RPMI7951 (cell line): ENCODE measurements at regions not wholly inside any gene's neighbourhood (a gene's known extent, or its start where the extent isn't known, plus 50 kb on each side); places are given as distances from the start of the nearest gene placed in this dataset.
"Not testable (repeated sequence)": the region's sequence is repeated elsewhere in the genome, so short reads cannot be mapped to it uniquely, and the experiment has no call there.

Source experiments
- DNase-seq: peaks from one replicate; pipeline ENCODE4 v3.0.0-alpha.2; 2012; ENCODE audit warnings: low read depth

DNA sequence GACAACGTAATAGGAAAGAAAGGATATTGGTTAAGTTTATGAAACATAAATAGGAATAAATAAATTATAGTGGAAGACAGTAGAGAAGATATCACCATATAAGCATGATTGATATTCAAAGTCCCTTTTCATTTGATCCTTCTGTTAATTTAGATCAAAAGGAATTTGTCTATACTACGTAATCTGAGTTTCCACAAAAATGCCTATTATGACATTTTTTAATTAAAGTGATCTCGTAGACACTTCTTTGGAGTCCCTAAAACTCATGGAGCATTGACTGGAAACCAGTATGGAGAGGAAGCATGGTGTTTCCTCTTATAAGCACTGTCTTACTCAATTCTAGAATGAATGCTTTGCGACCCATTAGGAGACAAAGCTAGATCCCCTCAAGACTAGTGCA lies 411.4 kb upstream of the SPHKAP start:
- DNase-seq = no peak

DNA sequence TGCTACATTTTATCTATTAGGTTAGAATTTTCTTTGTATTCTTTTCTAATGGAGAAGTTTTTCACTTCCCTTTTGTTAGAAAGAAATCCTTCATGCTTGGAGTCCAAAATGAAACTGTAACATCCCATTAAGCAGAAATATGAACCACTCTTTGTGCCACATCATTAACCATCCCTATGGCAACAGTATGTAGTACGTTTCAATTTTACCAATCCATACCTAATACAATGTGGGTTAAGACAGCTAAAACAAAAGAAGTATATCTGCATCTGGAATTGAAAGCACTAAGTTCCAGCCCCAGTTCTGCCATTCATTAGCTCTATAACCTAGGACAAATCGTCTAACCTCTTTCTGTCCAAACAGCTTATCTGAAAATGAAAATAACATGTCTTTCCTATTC lies 409.2 kb upstream of the SPHKAP start:
- DNase-seq = no peak

DNA sequence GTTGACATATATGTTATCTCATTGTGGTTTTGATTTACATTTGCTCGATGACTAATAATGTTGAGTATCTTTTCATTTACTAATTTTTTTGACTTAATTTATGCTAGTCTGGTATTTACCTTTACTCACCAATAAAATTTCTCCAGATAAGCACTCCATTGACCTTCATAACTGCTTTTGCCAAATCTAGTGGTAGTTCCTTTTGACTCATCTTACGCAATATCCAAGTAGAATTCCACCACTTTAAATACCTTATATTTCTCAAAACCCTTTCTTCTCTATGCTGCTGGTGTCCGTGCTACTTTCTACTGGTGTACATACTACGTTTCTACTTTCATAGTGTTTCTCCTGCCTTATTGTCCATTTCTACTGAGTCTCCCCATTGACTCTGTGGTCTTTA lies 407.6 kb upstream of the SPHKAP start:
- no peak for DNase-seq

DNA sequence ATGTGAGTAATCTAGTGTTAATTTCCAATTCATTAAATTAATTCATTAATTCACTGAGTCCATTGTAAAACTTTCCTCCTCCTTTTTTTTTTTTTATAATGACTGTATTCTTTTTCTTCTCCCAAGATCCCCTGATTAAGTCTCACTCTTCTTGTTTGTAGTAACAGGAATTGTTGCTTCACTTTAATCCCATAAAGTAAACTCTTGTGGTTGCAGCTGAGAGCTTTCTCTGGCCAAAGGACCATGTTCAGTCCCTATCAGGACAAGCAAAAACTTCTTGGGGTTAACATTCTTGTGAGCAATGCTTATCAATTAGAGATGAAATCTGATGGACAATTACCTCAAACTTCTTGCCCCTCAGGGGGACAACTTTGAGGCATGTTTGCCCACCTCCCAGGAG lies 400.2 kb upstream of the SPHKAP start:
- DNase-seq = no peak

DNA sequence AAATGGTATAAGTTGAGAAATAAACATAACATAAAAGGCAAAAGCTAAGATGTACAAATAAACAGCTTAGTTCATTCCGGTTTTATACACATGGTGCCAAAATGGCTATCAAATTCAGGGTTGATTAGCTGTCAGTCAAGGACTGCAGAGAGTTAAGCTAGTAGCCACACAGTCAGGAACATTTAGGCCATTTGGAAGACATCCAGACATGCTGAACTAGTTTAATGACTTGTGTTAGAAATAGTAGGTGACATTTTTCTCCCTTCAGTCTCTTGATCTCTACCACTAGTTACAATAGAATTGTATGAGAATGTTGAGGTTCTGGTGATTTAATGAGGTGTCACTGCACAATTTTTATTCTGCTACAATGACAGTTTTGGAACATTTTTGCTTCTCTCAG lies 394.4 kb upstream of the SPHKAP start:
- DNase-seq = no peak

DNA sequence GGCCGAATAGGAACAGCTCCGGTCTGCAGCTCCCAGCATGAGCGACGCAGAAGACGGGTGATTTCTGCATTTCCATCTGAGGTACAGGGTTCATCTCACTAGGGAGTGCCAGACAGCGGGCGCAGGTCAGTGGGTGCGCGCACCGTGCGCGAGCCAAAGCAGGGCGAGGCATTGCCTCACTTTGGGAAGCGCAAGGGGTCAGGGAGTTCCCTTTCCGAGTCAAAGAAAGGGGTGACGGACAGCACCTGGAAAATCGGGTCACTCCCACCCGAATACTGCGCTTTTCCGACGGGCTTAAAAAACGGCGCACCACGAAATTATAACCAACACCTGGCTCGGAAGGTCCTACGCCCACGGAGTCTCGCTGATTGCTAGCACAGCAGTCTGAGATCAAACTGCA lies 386.8 kb upstream of the SPHKAP start:
- DNase-seq = not testable (repeated sequence)

DNA sequence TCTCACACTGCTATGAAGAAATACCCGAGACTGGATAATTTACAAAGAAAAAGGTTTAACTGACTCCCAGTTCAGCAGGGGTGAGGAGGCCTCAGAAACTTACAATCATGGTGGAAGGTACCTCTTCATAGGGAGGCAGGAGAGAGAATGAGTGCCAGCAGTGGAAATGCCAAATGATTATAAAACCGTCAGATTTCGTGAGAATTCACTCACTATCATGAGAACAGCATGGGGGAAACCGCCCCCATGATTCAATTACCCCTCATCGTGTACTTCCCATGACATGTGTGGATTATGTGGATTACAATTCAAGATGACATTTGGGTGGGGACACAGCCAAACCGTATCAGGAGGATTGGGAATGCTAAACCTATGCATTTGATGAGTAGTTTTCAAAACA lies 380.3 kb upstream of the SPHKAP start:
- no peak for DNase-seq

DNA sequence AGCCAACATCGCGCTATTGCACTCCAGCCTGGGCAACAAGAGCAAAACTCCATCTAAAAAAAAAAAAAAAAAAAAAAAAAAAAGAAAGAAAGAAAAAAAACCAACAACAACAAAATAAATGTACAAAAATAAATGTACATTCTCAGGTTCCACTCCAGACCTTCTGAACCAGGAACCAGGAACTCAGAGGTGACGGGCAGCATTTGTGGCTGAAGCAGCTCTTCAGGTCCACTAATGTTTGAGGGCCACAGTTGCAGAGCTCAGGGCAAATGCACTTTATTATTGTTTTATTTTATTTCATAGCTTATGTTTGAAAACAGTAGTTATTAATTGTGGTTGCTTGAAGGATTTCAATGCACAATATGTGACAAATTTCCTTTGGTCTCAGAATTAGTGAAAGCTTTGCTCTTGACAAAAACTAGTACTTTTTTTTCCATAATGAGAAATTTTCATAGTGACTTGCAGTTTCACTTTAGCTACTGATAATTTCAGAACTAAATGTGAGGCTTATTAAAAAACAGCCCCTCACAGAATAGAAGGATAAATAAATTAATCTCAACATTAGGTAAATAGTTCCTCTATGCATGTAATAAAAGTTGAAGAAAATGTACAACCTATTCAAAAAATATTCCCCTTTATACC lies 378.4 kb upstream of the SPHKAP start:
- DNase-seq = no peak

DNA sequence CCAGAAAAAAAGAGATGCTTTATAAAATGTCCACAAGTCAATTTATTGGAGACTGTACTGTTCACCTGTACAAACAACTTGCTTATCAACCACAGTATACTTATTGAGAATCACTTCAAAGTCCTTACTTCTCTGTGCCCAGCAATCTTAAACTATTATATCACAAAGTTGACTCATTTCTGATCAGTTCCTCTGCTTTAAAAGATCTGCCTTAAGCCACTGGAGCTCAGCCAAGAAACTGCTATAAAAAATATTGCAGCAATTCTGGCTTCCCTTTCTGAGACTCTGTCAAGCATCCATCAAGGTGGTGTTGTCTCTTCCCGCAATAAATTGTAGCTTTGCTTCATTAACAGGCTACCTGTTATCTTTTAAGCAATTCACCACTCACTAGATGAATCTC lies 375.2 kb upstream of the SPHKAP start:
- DNase-seq = peak; percentile 68

DNA sequence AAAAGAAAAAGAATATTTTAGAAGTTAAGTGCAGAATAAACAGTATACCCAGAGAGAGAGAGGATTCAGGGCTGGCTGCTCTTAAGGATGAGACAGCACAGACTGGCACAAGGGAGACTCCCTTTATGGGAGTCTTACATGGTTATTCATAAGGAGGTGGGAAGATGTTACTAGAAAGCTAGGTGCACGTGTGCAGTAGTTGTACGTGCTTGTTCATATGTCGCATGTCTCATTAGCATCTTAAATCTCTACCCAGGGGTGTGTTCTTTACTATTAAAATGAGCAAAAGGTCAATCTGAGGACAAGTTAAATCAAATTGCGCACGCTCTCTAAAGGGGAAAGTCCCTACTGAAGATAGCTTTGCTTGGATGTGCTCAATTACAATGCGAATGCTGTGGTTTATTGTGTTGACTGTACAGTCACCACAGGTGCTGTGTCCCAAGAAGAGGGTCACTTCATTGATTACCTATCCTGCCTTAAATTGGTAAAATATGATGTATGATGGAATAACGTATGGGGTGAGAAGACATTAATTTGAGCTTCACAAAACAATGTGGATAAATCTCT lies 368.0 kb upstream of the SPHKAP start:
- peak; percentile 82 for DNase-seq

DNA sequence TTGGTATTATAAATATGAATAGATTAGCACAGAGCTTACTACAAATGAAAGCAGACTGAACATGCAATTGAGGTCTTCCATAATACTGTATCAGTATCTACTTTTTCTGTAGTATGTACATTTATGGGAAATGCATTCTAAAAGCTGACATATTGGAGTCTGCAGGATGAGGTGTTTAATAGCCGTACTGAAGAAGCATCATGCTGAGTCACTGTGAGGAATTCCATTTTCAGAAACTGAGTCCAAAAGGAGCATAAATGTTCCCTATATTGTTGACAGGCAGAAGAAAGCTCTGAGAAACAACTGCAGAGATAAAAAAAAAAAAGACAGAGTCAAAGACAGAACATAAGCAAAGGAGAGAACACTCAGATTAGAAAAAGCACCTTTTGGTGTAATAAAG lies 366.7 kb upstream of the SPHKAP start:
- DNase-seq = peak; percentile 37

DNA sequence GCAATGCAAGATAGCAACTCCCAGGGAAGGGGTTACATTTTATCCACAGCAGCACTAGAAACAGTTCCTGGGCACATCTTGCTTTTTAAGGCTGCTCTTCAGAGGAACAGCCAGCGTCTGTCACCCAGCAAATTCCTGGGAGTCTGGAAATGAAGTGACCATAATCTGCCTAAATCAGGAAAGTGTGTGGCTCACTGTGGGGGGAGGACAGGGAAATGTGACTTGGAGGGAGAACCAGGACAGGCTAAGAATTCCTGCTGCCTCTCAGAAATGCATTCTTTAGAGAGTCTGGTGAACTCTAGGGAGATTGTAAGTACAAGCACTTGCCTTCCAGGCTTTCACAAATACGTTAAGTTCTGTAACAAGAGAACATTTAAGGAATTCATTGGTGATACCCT lies 364.3 kb upstream of the SPHKAP start:
- DNase-seq = peak; percentile 38

DNA sequence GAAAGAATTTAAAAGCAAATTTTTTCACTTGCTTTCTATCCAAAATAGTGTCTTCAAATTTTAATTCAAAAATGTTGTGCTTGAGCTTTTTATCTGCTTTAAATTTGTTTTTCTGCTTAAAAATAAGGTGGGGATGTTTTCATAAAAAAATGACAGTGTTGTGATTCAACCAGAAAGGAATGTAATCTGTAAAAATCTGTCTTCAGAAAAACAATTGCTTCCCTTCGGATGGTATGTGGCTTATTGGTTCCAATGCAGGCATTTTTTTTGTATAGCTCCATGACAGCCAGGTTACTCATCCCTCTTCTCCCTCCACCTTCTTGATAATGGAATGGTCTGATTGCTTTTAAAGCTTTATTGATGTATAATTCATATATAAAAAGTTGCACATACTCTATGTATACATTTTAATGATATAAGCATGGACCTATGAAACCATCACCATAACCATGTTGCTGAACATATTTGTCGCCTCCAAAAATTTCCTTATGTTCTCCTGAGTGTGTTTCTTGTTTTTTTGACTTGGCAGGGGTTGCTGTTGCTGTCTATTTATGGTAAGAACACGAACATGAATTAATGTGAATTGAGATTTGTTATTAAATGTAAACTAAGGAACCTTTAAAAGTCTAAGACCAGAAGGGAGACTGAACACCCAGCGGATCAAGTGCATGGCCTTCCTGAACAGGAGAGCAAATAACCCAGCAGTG lies 363.7 kb upstream of the SPHKAP start:
- DNase-seq = peak; percentile 78

DNA sequence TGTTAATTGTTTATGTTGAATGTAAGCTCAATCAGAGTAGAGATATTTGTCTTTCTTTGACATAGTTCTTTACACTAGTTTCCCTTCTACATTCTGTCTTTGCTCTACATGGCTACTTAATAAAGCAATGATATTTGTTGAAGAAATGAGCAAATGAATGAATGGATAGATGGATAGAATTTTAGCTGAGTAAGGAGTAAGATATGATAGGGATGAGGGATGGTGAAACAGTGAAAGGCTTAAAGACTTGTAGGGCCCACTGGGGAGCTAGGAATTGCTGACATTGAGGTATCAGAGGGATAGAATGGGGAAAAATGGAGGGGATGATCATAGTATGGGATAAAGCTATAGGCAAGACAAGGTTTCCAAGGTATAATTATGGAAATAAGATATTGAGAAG lies 361.6 kb upstream of the SPHKAP start:
- no peak for DNase-seq

DNA sequence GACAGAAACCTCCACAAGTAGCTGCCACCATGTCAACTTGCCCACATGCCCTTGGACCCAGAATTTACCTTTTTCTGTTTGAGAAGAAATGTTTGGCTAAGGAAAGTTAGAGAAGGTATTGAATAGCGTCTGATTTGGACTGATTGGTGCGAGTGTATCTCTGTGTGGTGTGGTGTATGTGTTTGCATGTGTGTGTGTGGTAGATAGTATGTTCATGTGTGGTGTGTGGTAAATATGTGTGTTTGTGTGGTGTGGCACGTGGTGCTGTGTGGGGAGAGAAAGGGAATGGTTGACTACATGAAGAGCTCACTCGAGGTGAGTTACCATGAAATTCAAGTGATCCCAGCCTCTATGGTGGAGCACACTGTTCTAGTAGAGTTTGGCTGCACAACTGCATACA lies 360.8 kb upstream of the SPHKAP start:
- DNase-seq = no peak

DNA sequence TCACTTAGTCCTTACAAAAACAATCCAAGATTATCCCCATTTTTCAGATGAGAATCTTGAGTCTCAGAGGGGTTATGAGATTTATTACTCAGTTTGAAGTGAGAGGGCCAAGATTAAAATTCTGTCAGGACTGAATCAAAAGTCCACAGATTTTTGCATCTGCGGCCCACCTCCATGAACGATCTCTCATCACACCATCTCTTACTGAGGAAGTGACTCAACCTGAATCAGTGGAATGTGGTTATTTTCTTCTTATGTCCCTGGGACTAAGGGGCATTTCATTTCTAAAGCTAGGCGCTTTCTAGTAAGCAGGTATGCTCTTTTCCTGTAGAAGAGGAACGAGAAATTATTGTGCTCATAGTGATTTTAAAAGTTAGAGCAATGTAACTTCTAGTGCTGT lies 360.3 kb upstream of the SPHKAP start:
- DNase-seq = peak; percentile 82

DNA sequence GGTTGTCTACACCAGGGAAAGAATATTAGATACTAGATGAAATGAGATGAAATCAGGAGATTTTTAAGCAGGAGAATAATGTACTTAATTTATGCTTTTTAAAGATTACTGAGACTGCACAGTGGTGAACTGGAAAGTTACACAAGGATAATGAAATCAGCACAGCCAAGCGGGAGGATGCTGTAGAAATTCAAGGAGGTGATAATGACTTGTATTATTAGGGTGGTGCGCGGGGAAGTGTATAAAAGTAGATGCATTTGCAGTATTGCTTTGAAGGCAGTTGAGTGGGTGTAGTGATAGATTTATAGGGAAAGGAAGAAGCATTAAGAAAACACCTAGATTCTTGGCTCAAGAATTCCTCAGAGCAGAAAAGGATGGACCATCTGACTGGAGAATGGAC lies 359.5 kb upstream of the SPHKAP start:
- DNase-seq = no peak

DNA sequence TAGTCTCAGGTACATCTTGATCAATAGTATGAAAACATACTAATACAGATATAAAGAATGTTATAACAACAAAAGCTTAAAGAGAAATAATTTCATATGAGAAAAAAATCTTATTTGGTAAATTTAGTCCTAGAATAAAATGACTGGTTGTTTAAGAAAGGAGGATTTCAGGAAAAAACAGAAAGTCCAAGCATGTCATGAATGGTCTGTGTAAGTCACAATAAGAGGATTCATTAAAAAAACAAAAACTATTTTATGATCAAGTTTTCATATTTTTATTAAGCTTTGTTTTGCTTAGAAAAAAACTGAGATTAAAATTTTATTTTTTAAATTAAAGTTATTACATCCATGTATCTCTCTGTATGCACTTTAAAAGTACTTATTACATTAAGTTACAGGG lies 353.9 kb upstream of the SPHKAP start:
- DNase-seq = peak; percentile 42

DNA sequence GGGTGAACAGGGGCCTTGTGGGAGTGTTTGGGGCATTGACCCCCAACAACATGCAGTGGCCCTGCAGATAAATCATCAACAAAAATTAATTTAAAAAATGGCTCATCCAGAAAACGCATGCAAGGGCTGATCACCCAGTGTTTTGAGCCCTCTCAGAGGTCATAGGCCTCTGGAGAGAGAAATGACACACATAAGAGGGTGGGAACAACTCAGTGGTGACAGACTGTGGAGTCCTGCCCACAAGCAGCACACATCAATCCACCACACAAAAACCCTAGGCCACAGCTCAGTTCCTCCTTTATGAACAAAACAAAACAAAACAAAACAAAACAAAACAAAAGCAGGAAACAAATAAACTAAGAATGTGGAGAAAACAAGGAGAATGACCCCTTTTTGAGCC lies 351.7 kb upstream of the SPHKAP start:
- DNase-seq = no peak

DNA sequence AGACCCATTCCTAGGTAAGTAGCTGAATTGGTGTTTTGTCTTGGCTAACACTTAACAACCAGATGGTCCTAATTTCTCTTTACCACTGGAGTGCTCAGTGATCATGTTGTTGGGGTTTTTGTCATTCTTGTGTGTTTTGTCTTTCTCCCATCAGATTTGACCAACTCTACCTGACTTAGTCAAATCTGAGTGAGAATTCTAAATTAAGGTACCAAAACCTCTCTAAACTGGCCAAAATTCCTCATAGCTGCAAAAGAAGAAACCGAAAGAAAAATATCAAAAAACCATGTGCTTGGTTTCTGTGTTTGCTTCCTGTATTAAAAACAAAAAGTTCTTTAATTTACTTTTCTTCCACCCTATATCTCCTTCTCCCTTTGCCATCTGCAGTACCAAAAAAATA lies 350.7 kb upstream of the SPHKAP start:
- DNase-seq = no peak

DNA sequence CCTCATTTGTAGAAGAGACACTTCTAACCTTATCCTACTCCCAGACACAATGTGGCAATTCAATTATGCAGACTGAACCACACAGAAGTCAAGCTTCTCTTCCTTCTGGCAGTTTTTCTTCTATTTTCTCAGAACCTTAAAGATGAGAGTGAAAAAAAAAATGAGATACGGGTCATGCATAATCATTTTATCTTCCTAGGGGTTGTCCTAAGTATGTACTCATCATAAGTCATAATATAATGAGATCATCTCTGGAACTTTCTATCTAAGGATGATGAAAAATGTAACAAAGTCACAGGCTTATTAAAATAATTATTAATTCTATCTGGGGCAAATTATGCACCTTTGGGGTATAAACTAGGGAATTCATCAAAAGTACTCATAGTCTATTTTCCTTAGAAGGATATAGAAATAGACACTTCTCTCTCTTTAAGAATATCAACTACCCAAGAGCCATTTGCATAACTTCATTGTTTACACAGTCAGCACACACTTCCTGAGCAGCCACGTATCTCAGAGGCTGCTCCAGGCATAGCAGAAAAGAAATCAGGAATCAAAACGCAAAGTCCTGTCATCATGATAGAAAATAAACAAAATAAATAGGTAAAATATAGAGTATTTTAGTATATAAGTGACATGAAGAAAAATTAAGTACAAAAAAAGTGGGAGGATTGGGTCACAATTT lies 345.9 kb upstream of the SPHKAP start:
- no peak for DNase-seq

DNA sequence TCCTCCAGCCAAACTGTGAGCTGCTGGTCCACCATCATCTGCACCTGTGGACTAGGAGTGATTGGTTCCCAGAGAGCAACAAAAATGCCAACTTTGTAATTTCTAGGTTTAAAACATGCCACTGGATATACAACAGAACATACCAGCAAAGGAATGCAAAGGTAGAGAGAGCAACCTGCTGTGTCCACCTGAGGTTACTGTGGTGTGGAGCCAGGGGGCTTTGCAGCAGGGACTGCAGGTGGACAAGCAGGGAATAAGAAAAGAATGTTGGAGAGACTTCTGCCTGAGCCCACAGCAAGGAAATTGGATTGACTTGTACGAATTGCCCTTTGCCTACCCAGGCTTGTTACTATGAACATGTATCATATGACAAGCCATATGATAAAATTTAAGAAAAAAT lies 345.2 kb upstream of the SPHKAP start:
- DNase-seq = no peak

DNA sequence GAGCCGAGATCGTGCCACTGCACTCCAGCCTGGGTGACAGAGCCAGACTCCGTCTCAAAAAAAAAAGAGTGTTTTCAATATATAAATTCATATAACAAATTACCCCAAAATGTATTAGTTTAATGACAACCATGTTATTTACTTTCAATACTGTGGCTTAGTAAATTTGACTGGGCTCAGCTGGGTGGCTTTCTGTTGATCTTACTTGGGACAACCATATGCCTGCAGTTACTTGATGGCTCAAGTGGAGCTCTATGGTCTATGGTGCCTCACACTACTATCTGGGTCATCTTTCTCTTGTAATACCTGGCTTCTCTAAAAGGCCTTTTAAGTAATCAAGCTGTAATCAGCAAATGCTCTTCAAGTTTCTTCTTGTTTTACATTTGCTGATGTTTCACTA lies 341.5 kb upstream of the SPHKAP start:
- no peak for DNase-seq
